ENCODE measurements at regions not wholly inside any gene's neighbourhood (a gene's known extent, or its start where the extent isn't known, plus 50 kb on each side); places are given as distances from the start of the nearest gene placed in this dataset.

DNA sequence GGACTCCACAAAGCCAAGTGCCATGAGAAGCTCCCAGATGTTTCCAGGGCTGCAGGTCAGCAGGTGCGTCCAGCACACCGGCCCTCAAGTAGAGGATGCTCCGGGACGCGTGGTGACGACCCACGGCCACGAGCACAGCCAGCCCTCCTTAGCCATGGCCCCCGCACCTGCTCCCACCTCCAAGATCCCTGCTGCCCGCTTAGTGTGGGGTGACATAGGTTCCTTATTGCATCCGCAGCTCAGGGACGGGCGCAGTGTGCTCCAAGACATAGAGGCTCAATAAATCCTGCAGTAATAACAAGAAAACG, 138.1 kb upstream of the RPS6KA2 start:
- TF ChIP-seq, protein P1, sequence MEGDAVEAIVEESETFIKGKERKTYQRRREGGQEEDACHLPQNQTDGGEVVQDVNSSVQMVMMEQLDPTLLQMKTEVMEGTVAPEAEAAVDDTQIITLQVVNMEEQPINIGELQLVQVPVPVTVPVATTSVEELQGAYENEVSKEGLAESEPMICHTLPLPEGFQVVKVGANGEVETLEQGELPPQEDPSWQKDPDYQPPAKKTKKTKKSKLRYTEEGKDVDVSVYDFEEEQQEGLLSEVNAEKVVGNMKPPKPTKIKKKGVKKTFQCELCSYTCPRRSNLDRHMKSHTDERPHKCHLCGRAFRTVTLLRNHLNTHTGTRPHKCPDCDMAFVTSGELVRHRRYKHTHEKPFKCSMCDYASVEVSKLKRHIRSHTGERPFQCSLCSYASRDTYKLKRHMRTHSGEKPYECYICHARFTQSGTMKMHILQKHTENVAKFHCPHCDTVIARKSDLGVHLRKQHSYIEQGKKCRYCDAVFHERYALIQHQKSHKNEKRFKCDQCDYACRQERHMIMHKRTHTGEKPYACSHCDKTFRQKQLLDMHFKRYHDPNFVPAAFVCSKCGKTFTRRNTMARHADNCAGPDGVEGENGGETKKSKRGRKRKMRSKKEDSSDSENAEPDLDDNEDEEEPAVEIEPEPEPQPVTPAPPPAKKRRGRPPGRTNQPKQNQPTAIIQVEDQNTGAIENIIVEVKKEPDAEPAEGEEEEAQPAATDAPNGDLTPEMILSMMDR (conservative IDR thresholded peaks at IDR 0.05 in 1 of 2, IDR thresholded peaks at IDR 0.05 in 1 of 2; ENCODE audit: extremely low read depth in 1 of 2, insufficient read depth in 1 of 2, low read depth in 1 of 2, low read length in 2 of 2): no peak
- no peak for TF ChIP-seq EZH2 (IDR thresholded peaks at IDR 0.05; ENCODE audit: borderline replicate concordance, low read length)

Measured in mammary epithelial cell (primary cell).